ENCODE measurements at regions not wholly inside any gene's neighbourhood (a gene's known extent, or its start where the extent isn't known, plus 50 kb on each side); places are given as distances from the start of the nearest gene placed in this dataset.
"Not testable (repeated sequence)": the region's sequence is repeated elsewhere in the genome, so short reads cannot be mapped to it uniquely, and the experiment has no call there.

- no peak for DNase-seq
These were observed 82.9 kb downstream of the ZNF737 start for GRCh38 chr19:20482721-20483120.

DNA sequence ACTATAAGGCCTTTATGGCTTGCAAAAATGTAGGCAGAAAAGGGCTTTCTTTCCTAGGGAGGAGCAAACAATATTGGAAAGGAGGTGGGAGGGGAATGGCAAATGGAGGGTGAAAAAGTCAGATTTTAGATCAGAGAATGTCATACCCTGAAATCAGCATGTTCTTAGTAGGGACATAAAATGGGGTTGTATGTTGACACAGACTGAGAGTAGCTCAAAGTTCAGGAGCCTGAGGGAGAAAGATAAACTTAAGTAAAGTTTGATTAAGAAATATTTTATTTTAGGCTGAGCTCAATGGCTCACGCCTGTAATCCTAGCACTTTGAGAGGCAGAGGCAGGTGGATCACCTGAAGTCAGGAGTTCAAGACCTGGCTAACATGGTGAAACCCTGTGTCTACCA is 83.8 kb downstream of the ZNF737 start:
- no peak for DNase-seq

DNA sequence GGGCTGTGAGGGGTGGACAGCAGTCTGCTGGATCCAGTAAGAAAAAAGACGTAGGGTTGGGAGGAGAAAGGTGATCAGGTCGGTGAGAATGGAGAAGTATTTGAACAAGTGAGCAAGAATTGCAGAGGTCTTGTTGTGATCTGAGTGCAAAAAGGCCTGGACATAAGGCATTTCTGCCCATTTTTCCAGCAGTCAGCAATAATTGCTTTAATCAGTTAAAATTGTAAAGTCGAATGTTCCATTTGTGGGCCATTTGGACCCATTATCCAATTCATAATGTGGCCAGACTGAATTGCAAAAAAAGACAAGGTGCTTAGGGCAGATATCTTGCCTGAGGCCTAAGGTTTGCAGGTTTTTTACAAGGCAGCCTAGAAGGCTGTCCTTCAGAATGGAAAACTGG is 86.1 kb downstream of the ZNF737 start:
- DNase-seq, result no peak

DNA sequence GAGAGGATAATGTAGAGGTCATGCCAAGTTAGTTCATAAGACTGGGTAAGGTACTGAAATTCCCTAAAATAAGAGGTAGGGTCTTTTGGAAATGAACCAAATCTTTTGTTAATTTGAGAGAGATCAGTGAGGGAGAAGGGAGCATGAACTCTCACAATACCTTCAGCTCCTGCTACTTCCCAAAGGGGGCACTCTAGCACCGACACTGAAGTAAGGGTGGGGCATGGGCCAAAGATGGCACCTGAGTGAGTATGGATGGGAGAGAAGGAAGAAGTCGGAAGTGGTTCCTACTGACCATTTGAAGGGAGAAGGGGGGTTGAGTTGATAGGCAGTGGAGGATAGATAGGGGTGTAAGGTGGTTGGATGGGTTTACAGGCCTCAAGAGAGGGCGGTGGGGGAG is 86.6 kb downstream of the ZNF737 start:
- DNase-seq, result no peak

DNA sequence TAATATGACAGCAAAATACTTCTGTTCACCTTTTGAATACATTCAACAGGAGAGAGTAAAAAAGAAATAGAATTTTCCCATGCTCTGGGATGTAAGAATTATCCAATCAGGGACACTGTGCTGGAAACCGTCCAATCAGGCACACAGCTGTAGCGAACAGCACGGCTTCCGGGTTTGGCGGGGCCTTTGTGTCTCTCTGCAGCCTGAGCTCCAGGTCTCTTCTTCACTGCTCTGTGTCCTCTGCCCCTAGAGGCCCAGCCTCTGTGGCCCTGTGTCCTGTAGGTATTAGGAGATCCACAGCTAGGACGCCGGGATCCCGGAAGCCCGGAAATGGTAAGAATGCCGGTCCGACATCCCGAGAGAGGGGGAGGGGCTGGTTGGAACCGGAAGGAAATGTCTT is 92.7 kb downstream of the ZNF737 start:
- peak; percentile 3 for DNase-seq

DNA sequence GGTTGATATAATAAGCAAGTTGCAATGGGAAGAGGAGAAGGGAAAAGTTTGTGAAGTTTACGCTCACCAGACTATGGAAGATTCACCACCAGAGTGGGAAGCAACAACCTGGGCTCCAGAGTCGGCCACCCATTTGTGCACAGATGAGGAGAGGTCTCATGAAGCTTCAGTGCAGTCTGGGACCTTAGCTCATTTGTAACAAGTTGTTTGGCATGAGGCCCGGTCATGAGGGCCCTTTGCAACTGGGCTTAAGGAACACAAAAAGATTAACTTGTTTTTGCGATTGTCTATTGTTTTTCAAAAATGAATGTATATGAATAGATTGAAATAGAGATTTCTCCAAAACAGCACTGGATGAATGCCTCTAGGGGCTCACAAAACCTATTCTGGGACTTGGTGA is 94.2 kb downstream of the ZNF737 start:
- no peak for DNase-seq

DNA sequence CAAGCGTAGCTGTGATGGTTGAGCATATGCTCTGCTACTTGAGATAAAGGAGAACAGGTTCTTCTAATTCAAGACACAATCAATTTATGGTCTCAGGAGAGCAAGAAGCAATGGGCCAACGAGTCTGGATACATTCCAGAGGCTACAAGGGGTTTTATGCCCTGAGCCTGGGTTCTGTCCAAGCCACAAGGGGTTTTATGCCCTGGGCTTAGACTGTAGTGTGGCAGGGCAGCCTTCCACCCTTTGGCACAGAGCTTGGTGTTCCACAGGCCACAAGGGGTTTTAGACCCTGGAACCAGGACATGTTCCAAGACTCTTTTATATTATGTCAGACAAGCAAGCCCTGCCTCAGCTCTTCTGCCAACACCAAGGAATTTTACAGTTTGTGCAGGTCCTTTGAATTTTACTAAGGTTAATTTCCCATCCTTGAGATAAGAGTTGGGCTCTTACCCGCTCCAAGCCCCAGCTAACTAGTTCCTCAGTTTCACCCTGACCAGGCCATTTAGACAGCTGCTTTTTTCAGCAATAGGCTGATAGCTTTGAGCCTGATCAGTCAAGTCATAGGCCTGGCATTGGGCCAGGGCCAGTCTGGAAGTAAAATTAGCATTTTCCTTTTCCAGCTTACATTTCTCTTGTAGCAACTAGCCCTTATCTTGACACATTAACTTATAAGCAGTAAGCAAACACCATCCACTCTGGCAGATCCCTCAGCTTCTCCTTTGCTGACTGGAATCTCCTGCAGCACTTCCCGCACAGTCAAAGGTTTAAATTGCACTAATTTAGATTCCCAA is 95.0 kb downstream of the ZNF737 start:
- DNase-seq, result no peak

- DNase-seq, result not testable (repeated sequence)
These were observed 99.0 kb downstream of the ZNF737 start for GRCh38 chr19:20466638-20466990.

DNA sequence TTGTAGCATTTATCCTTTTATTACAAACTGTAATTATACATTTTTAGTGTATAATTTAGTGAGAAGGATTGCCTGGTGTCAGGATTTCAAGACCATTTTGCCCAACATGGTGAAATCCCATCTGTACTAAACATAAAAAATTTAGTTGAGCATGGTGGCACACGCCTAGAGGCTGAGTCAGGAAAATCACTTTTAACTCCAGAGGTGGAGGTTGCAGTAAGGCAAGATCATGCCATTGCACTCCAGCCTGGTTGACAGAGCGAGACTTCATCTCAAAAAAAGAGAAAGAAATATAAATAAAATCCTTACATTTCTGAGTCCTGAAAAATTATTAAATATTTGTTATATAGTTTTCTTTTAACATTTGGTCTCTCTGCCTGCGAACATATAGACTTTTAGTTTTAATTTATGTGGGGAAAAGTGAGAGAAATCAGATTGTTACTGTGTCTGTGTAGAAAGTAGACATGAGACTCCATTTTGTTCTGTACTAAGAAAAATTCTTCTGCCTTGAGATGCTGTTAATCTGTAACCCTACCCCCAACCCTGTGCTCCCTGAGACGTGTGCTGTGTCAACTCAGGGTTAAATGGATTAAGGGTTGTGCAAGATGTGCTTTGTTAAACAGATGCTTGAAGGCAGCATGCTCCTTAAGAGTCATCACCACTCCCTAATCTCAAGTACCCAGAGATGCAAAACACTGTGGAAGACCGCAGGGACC is 99.5 kb downstream of the ZNF737 start:
- not testable (repeated sequence) for DNase-seq

DNA sequence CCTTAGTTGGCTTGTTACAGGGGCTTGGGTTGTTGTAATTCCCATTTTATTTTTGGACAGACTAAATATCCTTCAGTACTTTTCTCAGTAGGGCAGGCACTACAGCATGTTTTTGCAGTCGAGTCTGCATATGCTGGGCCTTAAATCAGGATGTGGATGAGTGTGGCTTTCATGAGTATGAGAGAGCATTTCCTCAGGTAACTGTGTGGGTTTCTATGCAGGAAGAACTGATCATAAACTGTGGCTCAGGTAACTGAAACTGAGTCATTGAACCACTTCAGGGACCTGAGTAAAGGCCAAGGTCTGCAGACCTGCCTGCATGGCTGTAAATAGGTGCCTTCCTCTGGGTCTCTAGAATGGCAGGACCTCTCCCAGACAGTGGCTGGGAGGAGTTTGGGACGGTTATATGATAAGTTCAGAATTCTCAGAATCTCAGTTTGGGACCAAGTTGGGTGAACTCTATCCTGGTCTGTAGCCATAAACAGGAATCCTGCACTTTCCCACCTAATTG is 112.1 kb downstream of the ZNF737 start:
- no peak for DNase-seq

DNA sequence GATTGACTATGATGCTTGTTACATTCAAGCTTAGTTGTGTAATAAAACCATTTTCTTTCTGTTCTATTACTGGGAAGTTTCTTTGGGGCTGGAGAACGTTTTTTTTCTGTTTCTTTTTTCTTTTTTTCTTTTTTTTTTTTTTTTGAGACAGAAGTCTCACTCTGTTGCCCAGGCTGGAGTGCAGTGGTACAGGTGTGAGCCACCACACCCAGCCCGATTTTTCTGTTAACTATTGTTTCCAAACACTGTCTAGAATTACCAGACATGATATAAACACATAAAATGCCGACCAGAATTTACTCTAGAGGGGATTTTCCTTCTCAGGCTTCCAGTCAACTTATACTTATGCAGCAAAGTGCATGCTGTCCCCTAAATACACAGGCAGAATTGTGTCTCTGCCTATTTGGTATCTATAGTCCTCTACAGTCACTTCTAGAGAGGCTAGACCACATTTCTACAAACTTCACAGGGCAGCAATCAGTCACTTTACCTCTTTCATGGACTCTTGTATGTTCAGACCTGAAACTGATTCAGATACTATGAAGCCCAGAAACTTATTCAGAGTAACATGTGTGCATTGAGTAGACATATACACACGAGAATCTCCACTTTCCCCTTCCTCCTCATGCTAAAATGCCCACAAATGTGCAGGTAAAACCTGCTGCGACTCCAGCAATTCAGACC is 121.2 kb downstream of the ZNF737 start:
- DNase-seq, result no peak

DNA sequence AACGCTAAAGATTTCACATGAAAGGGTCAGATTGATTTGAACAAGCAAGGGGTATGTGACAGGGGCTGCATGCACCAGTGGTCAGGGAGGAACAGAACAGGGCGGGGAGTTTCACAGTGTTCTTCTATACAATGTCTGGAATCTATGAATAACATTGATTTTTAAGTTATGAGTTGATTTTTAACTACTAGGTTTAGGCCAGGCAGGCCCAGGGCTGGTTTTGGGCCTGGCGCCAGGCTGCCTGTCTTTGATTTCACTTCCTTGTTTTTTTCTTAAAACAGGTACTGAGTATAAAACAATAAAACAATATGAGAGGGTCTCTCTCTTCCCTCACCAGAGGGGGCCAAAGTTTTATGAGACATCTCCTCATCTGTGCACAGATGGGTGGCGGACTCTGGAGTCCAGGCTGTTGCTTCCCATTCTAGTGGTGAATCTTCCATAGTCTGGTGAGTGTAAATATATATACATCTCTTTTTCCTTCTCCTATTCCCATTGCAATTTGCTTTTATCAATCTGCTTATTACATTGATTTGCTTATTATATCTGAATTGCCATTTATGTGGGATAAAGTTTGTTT is 133.2 kb downstream of the ZNF737 start:
- not testable (repeated sequence) for DNase-seq

DNA sequence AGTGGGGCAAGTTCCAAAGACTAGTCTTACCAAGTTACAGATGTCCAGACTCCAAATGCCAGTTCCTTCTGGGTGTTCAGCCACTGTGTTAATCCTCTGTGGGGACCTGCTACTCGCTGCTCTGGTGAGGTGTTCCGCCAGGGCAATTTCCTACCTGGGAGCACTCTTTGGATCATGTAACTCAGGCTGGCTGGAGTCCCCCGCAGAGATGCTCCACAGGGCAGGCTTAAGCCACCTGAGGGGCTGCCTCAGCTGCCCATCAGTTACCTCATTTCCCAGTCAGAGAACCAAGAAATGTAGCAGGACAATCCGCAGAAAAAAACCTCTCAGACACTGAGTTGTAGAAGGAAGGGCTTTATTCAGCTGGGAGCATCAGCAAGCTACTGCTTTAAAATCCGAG is 133.8 kb downstream of the ZNF737 start:
- DNase-seq, result no peak

GRCh38 chr19:20423381-20424197 is 142.0 kb downstream of the ZNF737 start:
- DNase-seq, result no peak

GRCh38 chr19:20422216-20423205 is 143.1 kb downstream of the ZNF737 start:
- no peak for DNase-seq

GRCh38 chr19:20416661-20417060 is 148.9 kb downstream of the ZNF737 start:
- no peak for DNase-seq

GRCh38 chr19:20414120-20414519 is 151.5 kb downstream of the ZNF737 start:
- DNase-seq, result no peak

DNA sequence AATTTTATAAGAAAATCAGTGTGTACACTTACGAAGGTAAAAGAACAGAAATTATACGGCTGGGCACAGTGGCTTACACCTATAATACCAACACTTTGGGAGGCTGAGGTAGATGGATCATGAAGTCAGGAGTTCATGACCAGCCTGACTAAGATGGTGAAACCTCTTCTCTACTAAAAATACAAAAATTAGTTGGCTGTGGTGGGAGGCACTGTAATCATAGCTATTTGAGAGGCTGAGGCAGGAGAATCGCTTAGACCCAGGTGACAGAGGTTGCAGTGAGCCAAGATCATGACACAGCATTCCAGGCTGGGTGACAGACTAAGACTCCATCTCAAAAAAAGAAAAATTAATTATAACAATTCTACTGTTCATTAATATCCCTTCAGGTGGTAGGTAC is 151.9 kb downstream of the ZNF737 start:
- no peak for DNase-seq

GRCh38 chr19:20412846-20413245 is 152.7 kb downstream of the ZNF737 start:
- DNase-seq, result no peak

DNA sequence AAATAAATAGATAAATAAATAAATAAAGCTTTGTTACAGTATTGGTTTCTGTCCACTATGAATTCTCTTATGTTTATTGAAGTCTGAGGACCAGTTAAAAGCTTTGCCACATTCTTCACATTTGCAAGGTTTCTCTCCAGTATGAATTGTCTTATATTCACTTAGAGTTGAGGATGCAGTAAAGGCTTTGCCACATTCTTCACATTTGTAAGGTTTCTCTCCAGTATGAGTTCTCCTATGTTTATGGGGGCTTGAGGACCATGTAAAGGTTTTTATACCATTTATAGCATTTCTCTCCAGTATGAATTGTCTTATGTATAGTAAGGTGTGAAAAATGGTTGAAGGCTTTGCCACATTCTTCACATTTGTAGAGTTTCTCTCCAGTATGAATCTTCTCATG is 168.3 kb downstream of the ZNF737 start:
- DNase-seq, result no peak

- no peak for DNase-seq
These were observed 176.8 kb downstream of the ZNF737 start for GRCh38 chr19:20388706-20389225.
